ENCODE measurements at regions not wholly inside any gene's neighbourhood (a gene's known extent, or its start where the extent isn't known, plus 50 kb on each side); places are given as distances from the start of the nearest gene placed in this dataset.

DNA sequence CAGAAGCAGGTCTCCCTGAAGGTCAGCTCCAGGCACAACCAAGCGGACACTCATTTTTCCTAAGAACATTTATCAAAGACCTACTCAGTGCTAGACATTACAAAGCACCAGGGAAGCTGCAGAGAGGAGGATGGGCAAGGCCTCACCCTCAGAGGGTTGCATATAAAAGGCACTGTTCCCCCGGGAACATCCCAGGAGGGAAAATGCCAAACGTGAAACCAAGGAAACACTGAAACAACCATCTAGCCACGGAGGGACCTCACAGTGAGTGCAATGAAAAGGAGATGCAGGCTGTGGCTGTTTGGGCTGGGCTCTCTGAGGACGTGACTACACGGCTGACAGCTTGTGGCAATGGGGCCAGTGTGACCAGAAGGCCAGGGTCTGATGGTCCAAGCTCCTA lies 117.4 kb upstream of the VASH1 start:
- intact Hi-C loops (cut with micrococcal nuclease; ENCODE audit: unreplicated experiment): no loop called here
- no peak overlapping the region for H3K27ac ChIP-seq (ENCODE audit: low read depth, low read length, poor library complexity, severe bottlenecking)
- H3K4me2 ChIP-seq (ENCODE audit: low read length): no peak overlapping the region
- no peaks in the 10 kb centered on the region for H3K9me2 ChIP-seq (ENCODE audit: insufficient read depth, low read length)
- BruUV-seq (replicated peaks): no TSS peak
- H3K4me3 ChIP-seq (ENCODE audit: low read depth, low read length, poor library complexity, severe bottlenecking): no peak overlapping the region
- ChIA-PET CTCF (ENCODE audit: unreplicated experiment) (no interaction called here), POLR2A (no interaction called here)
- H2AFZ ChIP-seq (ENCODE audit: low read length): no peak overlapping the region
- no peak for DNase-seq (ENCODE audit: low spot score)
- no peaks in the 10 kb centered on the region for H3K36me3 ChIP-seq (ENCODE audit: insufficient read depth, low read length)
- no peak for TF ChIP-seq EZH2phosphoT487 (IDR thresholded peaks at IDR 0.05; ENCODE audit: borderline replicate concordance, low read depth, low read length)
- TF ChIP-seq, protein P1, sequence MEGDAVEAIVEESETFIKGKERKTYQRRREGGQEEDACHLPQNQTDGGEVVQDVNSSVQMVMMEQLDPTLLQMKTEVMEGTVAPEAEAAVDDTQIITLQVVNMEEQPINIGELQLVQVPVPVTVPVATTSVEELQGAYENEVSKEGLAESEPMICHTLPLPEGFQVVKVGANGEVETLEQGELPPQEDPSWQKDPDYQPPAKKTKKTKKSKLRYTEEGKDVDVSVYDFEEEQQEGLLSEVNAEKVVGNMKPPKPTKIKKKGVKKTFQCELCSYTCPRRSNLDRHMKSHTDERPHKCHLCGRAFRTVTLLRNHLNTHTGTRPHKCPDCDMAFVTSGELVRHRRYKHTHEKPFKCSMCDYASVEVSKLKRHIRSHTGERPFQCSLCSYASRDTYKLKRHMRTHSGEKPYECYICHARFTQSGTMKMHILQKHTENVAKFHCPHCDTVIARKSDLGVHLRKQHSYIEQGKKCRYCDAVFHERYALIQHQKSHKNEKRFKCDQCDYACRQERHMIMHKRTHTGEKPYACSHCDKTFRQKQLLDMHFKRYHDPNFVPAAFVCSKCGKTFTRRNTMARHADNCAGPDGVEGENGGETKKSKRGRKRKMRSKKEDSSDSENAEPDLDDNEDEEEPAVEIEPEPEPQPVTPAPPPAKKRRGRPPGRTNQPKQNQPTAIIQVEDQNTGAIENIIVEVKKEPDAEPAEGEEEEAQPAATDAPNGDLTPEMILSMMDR (conservative IDR thresholded peaks at IDR 0.05; ENCODE audit: low read length): no peak
- no peaks in the 10 kb centered on the region for H3K9me3 ChIP-seq (ENCODE audit: low read length)
- H4K20me1 ChIP-seq (ENCODE audit: insufficient read depth, low read length): no peaks in the 10 kb centered on the region
- H3K4me1 ChIP-seq (ENCODE audit: insufficient read depth, low read length, poor library complexity, severe bottlenecking): no peaks in the 10 kb centered on the region
- H3K79me2 ChIP-seq (ENCODE audit: insufficient read depth, low read depth, low read length): no peaks in the 10 kb centered on the region

DNA sequence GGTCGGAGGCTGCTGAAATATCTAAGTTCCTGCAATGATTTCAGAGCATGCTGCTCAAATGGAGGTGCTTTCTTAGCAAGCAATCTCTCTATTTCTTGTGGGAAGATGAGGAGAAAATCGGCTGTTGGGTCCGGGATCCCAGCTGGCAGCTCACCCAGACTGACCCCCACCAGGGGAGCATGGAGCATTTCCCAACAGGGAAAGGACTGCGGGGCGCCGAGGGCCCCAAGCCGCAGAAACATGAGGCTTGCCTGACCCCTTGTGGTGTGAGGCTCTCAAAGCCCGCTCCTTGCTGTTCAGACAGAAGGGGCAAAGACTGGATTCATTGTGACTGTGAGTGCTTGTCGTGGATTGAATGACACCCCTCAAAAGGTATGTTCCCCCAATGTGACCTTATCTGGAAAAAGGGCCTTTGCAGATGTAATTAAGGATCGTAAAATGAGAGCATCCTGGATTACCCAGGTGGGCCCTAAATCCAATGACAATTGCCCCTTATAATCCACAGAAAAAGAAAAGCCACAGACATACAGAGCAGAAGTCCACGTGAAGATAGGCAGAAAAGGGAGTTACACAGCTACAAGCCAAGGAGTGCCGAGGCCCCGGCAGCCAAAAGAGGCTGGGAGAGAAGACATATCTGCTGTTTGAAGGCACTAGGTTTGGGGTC lies 116.3 kb upstream of the VASH1 start:
- Histone ChIP-seq H3K27ac (ENCODE audit: low read depth, low read length, poor library complexity, severe bottlenecking) (no peak overlapping the region), H3K4me2 (ENCODE audit: low read length) (no peak overlapping the region), H2AFZ (ENCODE audit: low read length) (no peak overlapping the region), H3K9me3 (ENCODE audit: low read length) (no peaks in the 10 kb centered on the region), H3K4me1 (ENCODE audit: insufficient read depth, low read length, poor library complexity, severe bottlenecking) (no peaks in the 10 kb centered on the region), H3K4me3 (ENCODE audit: low read depth, low read length, poor library complexity, severe bottlenecking) (no peak overlapping the region), H3K36me3 (ENCODE audit: insufficient read depth, low read length) (no peaks in the 10 kb centered on the region), H3K79me2 (ENCODE audit: insufficient read depth, low read depth, low read length) (no peaks in the 10 kb centered on the region), H4K20me1 (ENCODE audit: insufficient read depth, low read length) (no peaks in the 10 kb centered on the region), H3K9me2 (ENCODE audit: insufficient read depth, low read length) (no peaks in the 10 kb centered on the region)
- no TSS peak for BruUV-seq (replicated peaks)
- ChIA-PET CTCF (ENCODE audit: unreplicated experiment) (no interaction called here), POLR2A (no interaction called here)
- peak; percentile 24 for DNase-seq (ENCODE audit: low spot score)
- intact Hi-C loops (cut with micrococcal nuclease; ENCODE audit: unreplicated experiment): loop anchor here (1.0 kb wide), 1 partner anchor 595 kb away; no protein-coding TSS in a partner anchor
- TF ChIP-seq, protein P1 (conservative IDR thresholded peaks at IDR 0.05; ENCODE audit: low read length): peak; percentile 73
- no peak for TF ChIP-seq EZH2phosphoT487 (IDR thresholded peaks at IDR 0.05; ENCODE audit: borderline replicate concordance, low read depth, low read length)

DNA sequence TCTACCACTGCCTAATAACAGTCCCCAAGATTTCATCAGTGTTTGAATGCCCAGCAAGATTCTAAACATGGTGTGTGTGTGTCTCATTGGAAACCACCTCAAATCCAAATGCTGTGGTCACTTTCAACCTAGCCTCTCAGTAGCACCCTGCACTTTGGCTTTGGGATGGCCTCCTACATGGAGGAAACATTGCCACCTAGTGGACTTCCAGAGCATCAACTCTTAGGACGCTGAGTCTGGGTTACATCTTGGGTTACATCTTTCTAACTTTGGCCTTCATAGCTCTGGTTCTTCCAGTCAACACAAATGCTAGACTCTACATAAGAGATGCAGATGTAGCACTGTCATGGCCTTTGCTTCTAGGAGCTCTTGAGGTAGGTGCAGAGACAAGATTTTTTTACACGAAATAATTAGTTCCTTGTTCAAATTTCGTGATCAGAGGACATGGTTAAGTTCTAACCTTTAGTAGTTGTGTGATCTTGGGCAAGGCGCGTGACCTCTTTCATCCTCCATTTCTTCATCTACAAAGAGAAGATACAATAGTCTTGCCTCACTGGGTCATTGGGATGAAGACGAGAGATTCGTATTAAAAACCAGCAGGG lies 113.5 kb upstream of the VASH1 start:
- Histone ChIP-seq H3K27ac (ENCODE audit: low read depth, low read length, poor library complexity, severe bottlenecking) (no peak overlapping the region), H3K9me3 (ENCODE audit: low read length) (no peaks in the 10 kb centered on the region), H3K4me1 (ENCODE audit: insufficient read depth, low read length, poor library complexity, severe bottlenecking) (no peaks in the 10 kb centered on the region), H3K79me2 (ENCODE audit: insufficient read depth, low read depth, low read length) (no peaks in the 10 kb centered on the region), H2AFZ (ENCODE audit: low read length) (no peak overlapping the region), H3K4me3 (ENCODE audit: low read depth, low read length, poor library complexity, severe bottlenecking) (no peak overlapping the region), H3K9me2 (ENCODE audit: insufficient read depth, low read length) (no peaks in the 10 kb centered on the region), H3K4me2 (ENCODE audit: low read length) (no peak overlapping the region), H4K20me1 (ENCODE audit: insufficient read depth, low read length) (no peaks in the 10 kb centered on the region), H3K36me3 (ENCODE audit: insufficient read depth, low read length) (no peaks in the 10 kb centered on the region)
- peak; percentile 65 for DNase-seq (ENCODE audit: low spot score)
- ChIA-PET POLR2A (no interaction called here), CTCF (ENCODE audit: unreplicated experiment) (no interaction called here)
- no peak for TF ChIP-seq EZH2phosphoT487 (IDR thresholded peaks at IDR 0.05; ENCODE audit: borderline replicate concordance, low read depth, low read length)
- TF ChIP-seq, protein P1 (conservative IDR thresholded peaks at IDR 0.05; ENCODE audit: low read length): peak; percentile 86
- intact Hi-C loops (cut with micrococcal nuclease; ENCODE audit: unreplicated experiment): loop anchor here (1.0 kb wide), 1 partner anchor 191 kb away; no protein-coding TSS in a partner anchor
- BruUV-seq (replicated peaks): no TSS peak

Measured in OCI-LY7 (cell line).